ENCODE measurements at regions not wholly inside any gene's neighbourhood (a gene's known extent, or its start where the extent isn't known, plus 50 kb on each side); places are given as distances from the start of the nearest gene placed in this dataset.
"Not testable (repeated sequence)": the region's sequence is repeated elsewhere in the genome, so short reads cannot be mapped to it uniquely, and the experiment has no call there.

- no peak for DNase-seq (ENCODE audit: low read depth)
Observed at GRCh38 chr13:99698010-99698815, 196.9 kb downstream of the TM9SF2 start.

- DNase-seq (ENCODE audit: low read depth): no peak
Observed at GRCh38 chr13:99695857-99696256, 194.6 kb downstream of the TM9SF2 start.

GRCh38 chr13:99693852-99694611 is 192.8 kb downstream of the TM9SF2 start:
- DNase-seq (ENCODE audit: low read depth): no peak

- no peak for DNase-seq (ENCODE audit: low read depth)
Observed at GRCh38 chr13:99693351-99693750, 192.1 kb downstream of the TM9SF2 start.

GRCh38 chr13:99692854-99693253 is 191.6 kb downstream of the TM9SF2 start:
- DNase-seq (ENCODE audit: low read depth): no peak

- DNase-seq (ENCODE audit: low read depth): no peak
Observed at GRCh38 chr13:99691552-99691951, 190.3 kb downstream of the TM9SF2 start.

GRCh38 chr13:99690426-99691174 is 189.3 kb downstream of the TM9SF2 start:
- DNase-seq (ENCODE audit: low read depth): no peak

- DNase-seq (ENCODE audit: low read depth): no peak
Observed at GRCh38 chr13:99689955-99690354, 188.7 kb downstream of the TM9SF2 start.

- no peak for DNase-seq (ENCODE audit: low read depth)
Observed at GRCh38 chr13:99688776-99689175, 187.5 kb downstream of the TM9SF2 start.

GRCh38 chr13:99687723-99688397 is 186.6 kb downstream of the TM9SF2 start:
- no peak for DNase-seq (ENCODE audit: low read depth)

- no peak for DNase-seq (ENCODE audit: low read depth)
Observed at GRCh38 chr13:99686944-99687411, 185.7 kb downstream of the TM9SF2 start.

GRCh38 chr13:99686157-99686572 is 184.9 kb downstream of the TM9SF2 start:
- DNase-seq (ENCODE audit: low read depth): no peak

- no peak for DNase-seq (ENCODE audit: low read depth)
Observed at GRCh38 chr13:99681695-99682094, 180.4 kb downstream of the TM9SF2 start.

GRCh38 chr13:99677116-99677951 is 176.1 kb downstream of the TM9SF2 start:
- no peak for DNase-seq (ENCODE audit: low read depth)

- DNase-seq (ENCODE audit: low read depth): no peak
Observed at GRCh38 chr13:99671746-99672145, 170.5 kb downstream of the TM9SF2 start.

- DNase-seq (ENCODE audit: low read depth): not testable (repeated sequence)
Observed at GRCh38 chr13:99669096-99669495, 167.8 kb downstream of the TM9SF2 start.

GRCh38 chr13:99666146-99666805 is 165.0 kb downstream of the TM9SF2 start:
- no peak for DNase-seq (ENCODE audit: low read depth)

- DNase-seq (ENCODE audit: low read depth): no peak
Observed at GRCh38 chr13:99665711-99666110, 164.4 kb downstream of the TM9SF2 start.

- no peak for DNase-seq (ENCODE audit: low read depth)
Observed at GRCh38 chr13:99663908-99664307, 162.6 kb downstream of the TM9SF2 start.

- no peak for DNase-seq (ENCODE audit: low read depth)
Observed at GRCh38 chr13:99663185-99663825, 162.0 kb downstream of the TM9SF2 start.

All from stimulated activated CD8-positive, alpha-beta memory T cell treated with anti-CD3 and anti-CD28 coated beads, Interleukin-12 subunit alpha, Interleukin-12 subunit beta, amount 100 ng/mL, for 1 hour (primary cell).